DND-41 (cell line): ENCODE measurements at regions not wholly inside any gene's neighbourhood (a gene's known extent, or its start where the extent isn't known, plus 50 kb on each side); places are given as distances from the start of the nearest gene placed in this dataset.

Experiments used
- ATAC-seq: fragments of 200-7000 bp; cut with Tn5 transposase; 3 replicates; pipeline ENCODE4 v1.9.1; 2021; ENCODE audit warnings: low read depth; ENCODE audit not compliant: insufficient read depth
- DNase-seq: peaks from one replicate; pipeline ENCODE4 v3.0.0-alpha.2; 2020
- H2AFZ ChIP-seq: 2 replicates; pipeline ENCODE4 v1.6.0; 2012; ENCODE audit warnings: low read depth, low read length
- H3K27ac ChIP-seq: 2 replicates; pipeline ENCODE4 v1.5.1; 2012; ENCODE audit warnings: low read length, inconsistent platforms
- H3K27me3 ChIP-seq: fragments of 200-600 bp; sonication (generic); 2 replicates; pipeline ENCODE4 v1.6.0; 2012; ENCODE audit warnings: low read length, mild to moderate bottlenecking, inconsistent platforms; ENCODE audit not compliant: insufficient read depth, poor library complexity
- H3K36me3 ChIP-seq: 2 replicates; pipeline ENCODE4 v1.5.1; 2012; ENCODE audit warnings: low read length, inconsistent platforms; ENCODE audit not compliant: insufficient read depth
- H3K4me1 ChIP-seq: 2 replicates; pipeline ENCODE4 v1.5.1; 2012; ENCODE audit warnings: mild to moderate bottlenecking, low read length; ENCODE audit not compliant: insufficient read depth
- H3K4me2 ChIP-seq: 2 replicates; pipeline ENCODE4 v1.6.0; 2012; ENCODE audit warnings: mild to moderate bottlenecking, moderate library complexity, low read length, inconsistent platforms; ENCODE audit not compliant: insufficient read depth
- H3K4me3 ChIP-seq, 2 experiments: fragments of 200-600 bp in 1 of 2; shearing (Covaris generic) in 1 of 2; 2 replicates each; pipeline ENCODE4 v1.5.1; 2012 to 2016; ENCODE audit warnings: inconsistent platforms in 2 of 2, low read length in 2 of 2, mild to moderate bottlenecking in 2 of 2, low read depth in 1 of 2, moderate library complexity in 1 of 2
- H3K79me2 ChIP-seq: 2 replicates; pipeline ENCODE4 v1.6.0; 2012; ENCODE audit warnings: low read length, inconsistent platforms; ENCODE audit not compliant: insufficient read depth
- H3K9ac ChIP-seq: 2 replicates; pipeline ENCODE4 v1.6.0; 2012; ENCODE audit warnings: low read depth, mild to moderate bottlenecking, inconsistent platforms, low read length, moderate library complexity
- H3K9me3 ChIP-seq: 2 replicates; pipeline ENCODE4 v1.5.1; 2012; ENCODE audit warnings: low read length, moderate library complexity, mild to moderate bottlenecking, inconsistent platforms; ENCODE audit not compliant: insufficient read depth, severe bottlenecking
- H4K20me1 ChIP-seq: 2 replicates; pipeline ENCODE4 v1.6.0; 2012; ENCODE audit warnings: low read length; ENCODE audit not compliant: insufficient read depth
- CTCF ChIP-seq: IDR thresholded peaks from 2 replicates; pipeline ENCODE4 v1.5.1; 2012; ENCODE audit warnings: borderline replicate concordance, low read length, moderate library complexity, mild to moderate bottlenecking; ENCODE audit not compliant: poor library complexity, severe bottlenecking; ENCODE audit errors: extremely low read depth
- EZH2 ChIP-seq: IDR thresholded peaks from 3 replicates; pipeline ENCODE4 v1.6.1; 2012; ENCODE audit warnings: borderline replicate concordance, low read depth, mild to moderate bottlenecking, moderate library complexity, low read length, inconsistent platforms; ENCODE audit not compliant: severe bottlenecking

GRCh38 chr13:61252213-61252612, 163.4 kb downstream of the PCDH20 start:
- no peak overlapping the region for H3K4me2 ChIP-seq
- H3K4me1 ChIP-seq: no peaks in the 10 kb centered on the region
- H3K27ac ChIP-seq: no peak overlapping the region
- H3K27me3 ChIP-seq: no peaks in the 10 kb centered on the region
- H3K79me2 ChIP-seq: no peaks in the 10 kb centered on the region
- DNase-seq: no peak
- H3K4me3 ChIP-seq: no peak overlapping the region
- no peak overlapping the region for H3K9ac ChIP-seq
- H3K9me3 ChIP-seq: no peaks in the 10 kb centered on the region
- no peaks in the 10 kb centered on the region for H4K20me1 ChIP-seq
- no peak overlapping the region for H2AFZ ChIP-seq
- no peaks in the 10 kb centered on the region for H3K36me3 ChIP-seq
- no peak for ATAC-seq
- TF ChIP-seq EZH2 (no peak), CTCF (no peak)

- H2AFZ ChIP-seq: no peak overlapping the region
- H3K27me3 ChIP-seq: no peaks in the 10 kb centered on the region
- H3K36me3 ChIP-seq: no peaks in the 10 kb centered on the region
- ATAC-seq: no peak
- no peaks in the 10 kb centered on the region for H3K4me1 ChIP-seq
- H3K9me3 ChIP-seq: no peaks in the 10 kb centered on the region
- no peak overlapping the region for H3K27ac ChIP-seq
- H3K9ac ChIP-seq: no peak overlapping the region
- no peak for TF ChIP-seq EZH2
- TF ChIP-seq CTCF: no peak
- H3K4me3 ChIP-seq: no peak overlapping the region
- H4K20me1 ChIP-seq: no peaks in the 10 kb centered on the region
- no peak overlapping the region for H3K4me2 ChIP-seq
- peak; percentile 7 for DNase-seq
- H3K79me2 ChIP-seq: no peaks in the 10 kb centered on the region
Measured at GRCh38 chr13:61247149-61247936, 168.3 kb downstream of the PCDH20 start.

GRCh38 chr13:61246351-61246750, 169.3 kb downstream of the PCDH20 start:
- Histone ChIP-seq H2AFZ (no peak overlapping the region), H3K79me2 (no peaks in the 10 kb centered on the region), H3K36me3 (no peaks in the 10 kb centered on the region), H3K4me2 (no peak overlapping the region), H3K27ac (no peak overlapping the region), H3K4me3 (no peak overlapping the region), H3K27me3 (no peaks in the 10 kb centered on the region), H3K9ac (no peak overlapping the region), H3K4me1 (no peaks in the 10 kb centered on the region), H3K9me3 (no peaks in the 10 kb centered on the region), H4K20me1 (no peaks in the 10 kb centered on the region)
- ATAC-seq (no peak), DNase-seq (no peak)
- TF ChIP-seq CTCF (no peak), EZH2 (no peak)

GRCh38 chr13:61215601-61216000, 200.0 kb downstream of the PCDH20 start:
- TF ChIP-seq EZH2 (no peak), CTCF (no peak)
- H3K4me1 ChIP-seq: no peaks in the 10 kb centered on the region
- H3K27me3 ChIP-seq: no peaks in the 10 kb centered on the region
- no peaks in the 10 kb centered on the region for H3K36me3 ChIP-seq
- no peaks in the 10 kb centered on the region for H4K20me1 ChIP-seq
- H3K79me2 ChIP-seq: no peaks in the 10 kb centered on the region
- no peak for DNase-seq
- H3K4me2 ChIP-seq: no peak overlapping the region
- H3K4me3 ChIP-seq: no peak overlapping the region
- H3K9ac ChIP-seq: no peak overlapping the region
- H3K27ac ChIP-seq: no peak overlapping the region
- H3K9me3 ChIP-seq: no peaks in the 10 kb centered on the region
- no peak for ATAC-seq
- H2AFZ ChIP-seq: no peak overlapping the region
